ENCODE measurements at regions not wholly inside any gene's neighbourhood (a gene's known extent, or its start where the extent isn't known, plus 50 kb on each side); places are given as distances from the start of the nearest gene placed in this dataset.
A peak's percentile ranks its signal among the peaks of the same experiment; 100 is the strongest.
"Not testable (repeated sequence)": the region's sequence is repeated elsewhere in the genome, so short reads cannot be mapped to it uniquely, and the experiment has no call there.

- FAIRE-seq: no peak
- no peak for DNase-seq (ENCODE audit: insufficient read length, low spot score)
- no peak for TF ChIP-seq POLR2A (IDR thresholded peaks at IDR 0.05; ENCODE audit: low read depth, low read length)
- no peak for TF ChIP-seq TAF1 (IDR thresholded peaks at IDR 0.05; ENCODE audit: low read depth, low read length)
Observed at GRCh38 chr20:22689266-22689665, 104.9 kb upstream of the FOXA2 start.

GRCh38 chr20:22690000-22690399 is 105.6 kb upstream of the FOXA2 start:
- TF ChIP-seq POU2F2 (IDR thresholded peaks at IDR 0.05; ENCODE audit: low read depth, low read length): no peak
- TF ChIP-seq POLR2AphosphoS5 (IDR thresholded peaks at IDR 0.05; ENCODE audit: low read depth, low read length): no peak
- no peak for TF ChIP-seq SPI1 (IDR thresholded peaks at IDR 0.05; ENCODE audit: low read depth, low read length)
- no peak for TF ChIP-seq POLR2A (IDR thresholded peaks at IDR 0.05; ENCODE audit: low read depth, low read length)
- TF ChIP-seq PAX5 (IDR thresholded peaks at IDR 0.05; ENCODE audit: insufficient read depth, low read length, severe bottlenecking): no peak
- no peak for TF ChIP-seq TAF1 (IDR thresholded peaks at IDR 0.05; ENCODE audit: low read depth, low read length)
- DNase-seq (ENCODE audit: insufficient read length, low spot score) (no peak), FAIRE-seq (no peak)

- DNase-seq (ENCODE audit: insufficient read length, low spot score): no peak
- TF ChIP-seq SPI1 (IDR thresholded peaks at IDR 0.05; ENCODE audit: low read depth, low read length) (no peak), POU2F2 (IDR thresholded peaks at IDR 0.05; ENCODE audit: low read depth, low read length) (no peak), TAF1 (IDR thresholded peaks at IDR 0.05; ENCODE audit: low read depth, low read length) (no peak), POLR2AphosphoS5 (IDR thresholded peaks at IDR 0.05; ENCODE audit: low read depth, low read length) (no peak), PAX5 (IDR thresholded peaks at IDR 0.05; ENCODE audit: insufficient read depth, low read length, severe bottlenecking) (no peak), POLR2A (IDR thresholded peaks at IDR 0.05; ENCODE audit: low read depth, low read length) (no peak)
- FAIRE-seq: no peak
Observed at GRCh38 chr20:22690616-22691179, 106.3 kb upstream of the FOXA2 start.

GRCh38 chr20:22691369-22692118 is 107.2 kb upstream of the FOXA2 start:
- TF ChIP-seq POLR2AphosphoS5 (IDR thresholded peaks at IDR 0.05; ENCODE audit: low read depth, low read length) (no peak), POLR2A (IDR thresholded peaks at IDR 0.05; ENCODE audit: low read depth, low read length) (no peak), TAF1 (IDR thresholded peaks at IDR 0.05; ENCODE audit: low read depth, low read length) (no peak), PAX5 (IDR thresholded peaks at IDR 0.05; ENCODE audit: insufficient read depth, low read length, severe bottlenecking) (no peak), POU2F2 (IDR thresholded peaks at IDR 0.05; ENCODE audit: low read depth, low read length) (no peak), SPI1 (IDR thresholded peaks at IDR 0.05; ENCODE audit: low read depth, low read length) (no peak)
- DNase-seq (ENCODE audit: insufficient read length, low spot score) (peak; percentile 63), FAIRE-seq (peak; percentile 88)

GRCh38 chr20:22692119-22692475 is 107.7 kb upstream of the FOXA2 start:
- DNase-seq (ENCODE audit: insufficient read length, low spot score): no peak
- no peak for FAIRE-seq
- no peak for TF ChIP-seq PAX5 (IDR thresholded peaks at IDR 0.05; ENCODE audit: insufficient read depth, low read length, severe bottlenecking)

GRCh38 chr20:22692620-22693019 is 108.2 kb upstream of the FOXA2 start:
- not testable (repeated sequence) for DNase-seq (ENCODE audit: insufficient read length, low spot score); FAIRE-seq

GRCh38 chr20:22696759-22697158 is 112.4 kb upstream of the FOXA2 start:
- no peak for DNase-seq (ENCODE audit: insufficient read length, low spot score)
- TF ChIP-seq POLR2AphosphoS5 (IDR thresholded peaks at IDR 0.05; ENCODE audit: low read depth, low read length) (no peak), TAF1 (IDR thresholded peaks at IDR 0.05; ENCODE audit: low read depth, low read length) (no peak), PAX5 (IDR thresholded peaks at IDR 0.05; ENCODE audit: insufficient read depth, low read length, severe bottlenecking) (no peak), POU2F2 (IDR thresholded peaks at IDR 0.05; ENCODE audit: low read depth, low read length) (no peak), SPI1 (IDR thresholded peaks at IDR 0.05; ENCODE audit: low read depth, low read length) (no peak), POLR2A (IDR thresholded peaks at IDR 0.05; ENCODE audit: low read depth, low read length) (no peak)
- no peak for FAIRE-seq

- no peak for FAIRE-seq
- DNase-seq (ENCODE audit: insufficient read length, low spot score): no peak
- TF ChIP-seq TAF1 (IDR thresholded peaks at IDR 0.05; ENCODE audit: low read depth, low read length) (no peak), PAX5 (IDR thresholded peaks at IDR 0.05; ENCODE audit: insufficient read depth, low read length, severe bottlenecking) (no peak), POU2F2 (IDR thresholded peaks at IDR 0.05; ENCODE audit: low read depth, low read length) (no peak), POLR2A (IDR thresholded peaks at IDR 0.05; ENCODE audit: low read depth, low read length) (no peak), POLR2AphosphoS5 (IDR thresholded peaks at IDR 0.05; ENCODE audit: low read depth, low read length) (no peak), SPI1 (IDR thresholded peaks at IDR 0.05; ENCODE audit: low read depth, low read length) (no peak)
Observed at GRCh38 chr20:22698259-22698842, 114.0 kb upstream of the FOXA2 start.

GRCh38 chr20:22699396-22699795 is 115.0 kb upstream of the FOXA2 start:
- no peak for DNase-seq (ENCODE audit: insufficient read length, low spot score)
- FAIRE-seq: no peak
- TF ChIP-seq POLR2A (IDR thresholded peaks at IDR 0.05; ENCODE audit: low read depth, low read length): no peak
- no peak for TF ChIP-seq POLR2AphosphoS5 (IDR thresholded peaks at IDR 0.05; ENCODE audit: low read depth, low read length)
- TF ChIP-seq SPI1 (IDR thresholded peaks at IDR 0.05; ENCODE audit: low read depth, low read length): no peak
- TF ChIP-seq TAF1 (IDR thresholded peaks at IDR 0.05; ENCODE audit: low read depth, low read length): no peak
- no peak for TF ChIP-seq POU2F2 (IDR thresholded peaks at IDR 0.05; ENCODE audit: low read depth, low read length)
- TF ChIP-seq PAX5 (IDR thresholded peaks at IDR 0.05; ENCODE audit: insufficient read depth, low read length, severe bottlenecking): no peak

GRCh38 chr20:22700367-22700766 is 116.0 kb upstream of the FOXA2 start:
- DNase-seq (ENCODE audit: insufficient read length, low spot score): no peak
- FAIRE-seq: no peak
- TF ChIP-seq SPI1 (IDR thresholded peaks at IDR 0.05; ENCODE audit: low read depth, low read length) (no peak), TAF1 (IDR thresholded peaks at IDR 0.05; ENCODE audit: low read depth, low read length) (no peak), POU2F2 (IDR thresholded peaks at IDR 0.05; ENCODE audit: low read depth, low read length) (no peak), PAX5 (IDR thresholded peaks at IDR 0.05; ENCODE audit: insufficient read depth, low read length, severe bottlenecking) (no peak), POLR2AphosphoS5 (IDR thresholded peaks at IDR 0.05; ENCODE audit: low read depth, low read length) (no peak), POLR2A (IDR thresholded peaks at IDR 0.05; ENCODE audit: low read depth, low read length) (no peak)
